Parathyroid adenoma (tissue), 2 donors: ENCODE measurements at regions not wholly inside any gene's neighbourhood (a gene's known extent, or its start where the extent isn't known, plus 50 kb on each side); places are given as distances from the start of the nearest gene placed in this dataset.

ENCODE experiments used
- H2AFZ ChIP-seq: fragments of 300-600 bp; sonication (generic); one replicate; pipeline ENCODE4 v1.7.0; 2017; ENCODE audit warnings: antibody characterized with exemption, mild to moderate bottlenecking
- H3K27ac ChIP-seq: fragments of 300-600 bp; sonication (generic); one replicate; pipeline ENCODE4 v1.7.0; 2017
- H3K27me3 ChIP-seq: fragments of 300-600 bp; sonication (generic); one replicate; pipeline ENCODE4 v1.7.0; 2017; ENCODE audit warnings: low read length; ENCODE audit not compliant: control insufficient read depth, insufficient read depth
- H3K36me3 ChIP-seq: fragments of 300-600 bp; sonication (generic); one replicate; pipeline ENCODE4 v1.7.0; 2017; ENCODE audit warnings: low read length; ENCODE audit not compliant: control insufficient read depth, insufficient read depth
- H3K4me1 ChIP-seq: fragments of 300-600 bp; sonication (generic); one replicate; pipeline ENCODE4 v1.7.0; 2017; ENCODE audit warnings: control low read depth
- H3K4me2 ChIP-seq: fragments of 300-600 bp; sonication (generic); one replicate; pipeline ENCODE4 v1.7.0; 2017; ENCODE audit warnings: low read length
- H3K4me3 ChIP-seq: fragments of 300-600 bp; sonication (generic); one replicate; pipeline ENCODE4 v1.7.0; 2017; ENCODE audit warnings: low read depth, low read length
- H3K79me2 ChIP-seq: fragments of 300-600 bp; sonication (generic); one replicate; pipeline ENCODE4 v1.7.0; 2017; ENCODE audit warnings: control low read depth
- H3K9ac ChIP-seq: fragments of 300-600 bp; sonication (generic); one replicate; pipeline ENCODE4 v1.7.0; 2017; ENCODE audit warnings: mild to moderate bottlenecking
- H3K9me3 ChIP-seq: fragments of 300-600 bp; sonication (generic); one replicate; pipeline ENCODE4 v1.7.0; 2017; ENCODE audit warnings: low read length; ENCODE audit not compliant: control insufficient read depth
- TF ChIP-seq, protein P1 (sequence below): fragments of 300-600 bp; sonication (generic); IDR thresholded peaks from one replicate; pipeline ENCODE4 v1.7.0; 2017; ENCODE audit warnings: antibody characterized with exemption, mild to moderate bottlenecking
- donor health status: primary hyperparathyroidism.

DNA sequence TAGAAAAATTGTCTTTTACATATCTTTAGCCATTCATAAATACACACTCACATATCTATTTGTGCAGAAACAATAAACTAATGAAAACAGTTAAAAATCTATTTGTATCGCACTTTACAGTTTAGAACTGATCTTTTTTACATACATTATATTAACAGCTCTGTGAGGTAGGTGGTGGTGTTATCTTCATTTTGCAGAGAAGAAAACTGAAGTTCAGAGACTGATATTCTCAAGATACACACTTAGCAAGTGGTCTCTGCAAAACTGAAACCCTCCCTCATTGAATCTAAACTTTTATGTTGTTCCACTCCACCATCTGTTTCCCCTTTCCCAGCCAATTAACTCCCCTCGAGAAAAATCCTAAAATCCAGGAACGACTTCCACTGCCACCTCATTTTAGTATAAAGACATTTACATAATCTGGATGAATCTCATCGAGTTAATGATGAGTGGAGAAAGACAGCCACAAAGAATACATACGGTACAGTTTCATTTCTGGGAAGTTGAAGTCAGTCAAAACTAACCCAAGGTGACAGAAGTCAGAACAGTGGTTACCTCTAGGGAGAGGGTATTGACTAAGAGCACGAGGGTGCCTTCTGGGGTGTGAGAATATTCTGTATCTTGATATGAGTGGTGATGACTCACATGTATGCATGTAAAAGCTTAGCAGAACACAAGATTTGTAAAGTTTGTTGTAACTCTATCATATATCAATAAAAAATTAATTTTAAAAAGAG, 524.2 kb upstream of the TCF4 start:
- Histone ChIP-seq H3K4me2 (no peak overlapping the region), H3K27me3 (no peaks in the 10 kb centered on the region), H3K4me3 (no peak overlapping the region), H3K9me3 (no peaks in the 10 kb centered on the region), H3K27ac (no peak overlapping the region), H3K79me2 (no peaks in the 10 kb centered on the region), H3K36me3 (no peaks in the 10 kb centered on the region), H2AFZ (no peak overlapping the region), H3K4me1 (no peaks in the 10 kb centered on the region), H3K9ac (no peak overlapping the region)
- TF ChIP-seq, protein P1, sequence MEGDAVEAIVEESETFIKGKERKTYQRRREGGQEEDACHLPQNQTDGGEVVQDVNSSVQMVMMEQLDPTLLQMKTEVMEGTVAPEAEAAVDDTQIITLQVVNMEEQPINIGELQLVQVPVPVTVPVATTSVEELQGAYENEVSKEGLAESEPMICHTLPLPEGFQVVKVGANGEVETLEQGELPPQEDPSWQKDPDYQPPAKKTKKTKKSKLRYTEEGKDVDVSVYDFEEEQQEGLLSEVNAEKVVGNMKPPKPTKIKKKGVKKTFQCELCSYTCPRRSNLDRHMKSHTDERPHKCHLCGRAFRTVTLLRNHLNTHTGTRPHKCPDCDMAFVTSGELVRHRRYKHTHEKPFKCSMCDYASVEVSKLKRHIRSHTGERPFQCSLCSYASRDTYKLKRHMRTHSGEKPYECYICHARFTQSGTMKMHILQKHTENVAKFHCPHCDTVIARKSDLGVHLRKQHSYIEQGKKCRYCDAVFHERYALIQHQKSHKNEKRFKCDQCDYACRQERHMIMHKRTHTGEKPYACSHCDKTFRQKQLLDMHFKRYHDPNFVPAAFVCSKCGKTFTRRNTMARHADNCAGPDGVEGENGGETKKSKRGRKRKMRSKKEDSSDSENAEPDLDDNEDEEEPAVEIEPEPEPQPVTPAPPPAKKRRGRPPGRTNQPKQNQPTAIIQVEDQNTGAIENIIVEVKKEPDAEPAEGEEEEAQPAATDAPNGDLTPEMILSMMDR: no peak

DNA sequence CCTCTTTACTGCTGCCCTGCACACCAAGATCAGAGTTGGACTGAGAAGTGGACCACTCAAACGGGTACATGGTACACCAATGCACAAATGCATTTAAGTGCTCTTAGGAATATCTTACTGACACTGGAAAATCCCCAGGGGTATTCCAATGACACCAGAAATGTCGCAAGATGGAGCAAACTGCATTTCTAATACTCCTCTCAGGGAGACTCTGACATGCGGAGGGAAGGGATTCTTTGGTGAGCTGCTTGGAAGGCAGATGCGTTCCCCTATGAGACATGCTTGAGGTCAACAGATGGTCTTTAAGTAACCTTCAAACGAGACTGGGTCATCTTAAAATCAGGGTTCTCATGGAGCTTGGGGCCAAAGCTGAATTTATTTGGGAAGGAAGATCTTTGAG, 521.8 kb upstream of the TCF4 start:
- Histone ChIP-seq H3K9ac (no peak overlapping the region), H3K36me3 (no peaks in the 10 kb centered on the region), H3K9me3 (no peaks in the 10 kb centered on the region), H2AFZ (no peak overlapping the region), H3K4me3 (no peak overlapping the region), H3K27ac (no peak overlapping the region), H3K4me1 (no peaks in the 10 kb centered on the region), H3K27me3 (no peaks in the 10 kb centered on the region), H3K79me2 (no peaks in the 10 kb centered on the region), H3K4me2 (no peak overlapping the region)
- TF ChIP-seq, protein P1: no peak

DNA sequence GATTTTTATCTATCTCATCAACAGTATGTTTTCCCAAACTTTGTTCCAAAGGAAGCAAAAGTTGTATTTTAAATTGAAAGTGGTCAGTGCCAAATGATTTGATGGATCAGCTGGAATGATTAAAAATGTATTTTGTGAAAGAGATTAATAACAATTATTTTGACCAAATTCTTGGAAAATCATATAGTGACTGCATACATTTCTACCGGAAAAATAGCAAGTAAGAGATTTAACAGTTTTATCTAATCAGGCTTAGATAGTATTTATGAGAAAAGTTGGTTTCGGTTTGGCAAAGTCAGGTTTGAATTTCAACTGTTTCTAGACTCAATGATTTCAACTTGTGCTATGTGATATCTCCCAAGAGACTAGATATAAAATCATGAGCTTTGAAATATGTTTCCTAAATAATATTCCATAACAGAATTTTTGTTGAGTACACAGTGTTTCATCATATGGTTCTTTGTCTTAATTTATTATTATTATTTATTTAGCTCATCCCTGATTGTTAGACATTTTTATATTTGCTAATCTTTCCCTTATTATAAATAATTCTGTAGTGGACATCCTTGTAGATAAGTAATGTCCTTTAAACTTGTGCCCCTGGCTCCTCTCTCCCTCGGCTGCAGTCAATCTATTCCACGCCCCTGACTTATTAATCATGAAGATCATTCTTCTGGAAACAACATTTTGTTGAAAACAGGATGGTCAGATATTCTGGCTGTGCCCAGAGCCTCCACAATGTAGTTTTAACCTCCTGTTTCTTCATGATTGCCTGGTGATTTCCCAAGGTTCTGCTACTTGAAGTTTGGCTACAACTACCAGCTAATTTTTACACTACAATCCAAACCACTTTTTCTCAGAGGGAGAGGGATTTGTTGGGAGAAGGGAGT, 520.7 kb upstream of the TCF4 start:
- no peaks in the 10 kb centered on the region for H3K27me3 ChIP-seq
- TF ChIP-seq, protein P1: no peak
- H2AFZ ChIP-seq: no peak overlapping the region
- H3K4me2 ChIP-seq: no peak overlapping the region
- H3K4me3 ChIP-seq: no peak overlapping the region
- H3K4me1 ChIP-seq: no peaks in the 10 kb centered on the region
- H3K36me3 ChIP-seq: no peaks in the 10 kb centered on the region
- H3K79me2 ChIP-seq: no peaks in the 10 kb centered on the region
- no peak overlapping the region for H3K9ac ChIP-seq
- H3K9me3 ChIP-seq: no peaks in the 10 kb centered on the region
- no peak overlapping the region for H3K27ac ChIP-seq

DNA sequence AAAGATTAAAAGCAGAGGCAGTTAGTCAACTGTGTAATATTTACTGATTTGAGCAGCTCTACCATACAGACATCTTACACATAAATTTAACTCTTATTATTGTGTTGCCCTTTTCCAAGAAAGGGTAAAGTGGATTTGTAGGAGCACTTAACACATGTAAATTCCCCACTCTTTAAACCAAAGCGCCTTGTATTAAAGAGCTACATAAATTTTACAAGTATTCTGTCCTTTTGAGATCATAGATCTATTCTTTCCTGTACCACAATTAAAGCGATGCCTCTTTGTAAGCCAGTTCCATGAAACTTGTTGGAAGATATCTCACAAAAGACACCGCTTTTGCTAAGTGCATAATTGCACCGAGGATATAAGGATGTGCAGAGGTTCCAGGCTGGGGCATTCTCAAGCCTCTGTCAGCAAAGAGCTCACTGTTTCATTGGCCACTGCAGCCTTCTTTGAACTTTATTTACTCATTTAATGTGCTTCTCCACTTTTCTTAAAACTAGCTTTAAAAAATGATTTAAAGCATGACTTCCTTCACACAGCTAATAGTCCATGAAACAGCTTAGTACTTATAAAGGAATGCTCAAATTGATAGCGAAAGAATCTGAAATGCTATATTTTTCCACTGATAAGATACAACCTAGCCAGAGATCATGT, 520.0 kb upstream of the TCF4 start:
- Histone ChIP-seq H3K36me3 (no peaks in the 10 kb centered on the region), H3K9me3 (no peaks in the 10 kb centered on the region), H3K27ac (no peak overlapping the region), H3K4me2 (no peak overlapping the region), H2AFZ (no peak overlapping the region), H3K9ac (no peak overlapping the region), H3K79me2 (no peaks in the 10 kb centered on the region), H3K4me1 (no peaks in the 10 kb centered on the region), H3K4me3 (no peak overlapping the region), H3K27me3 (no peaks in the 10 kb centered on the region)
- TF ChIP-seq, protein P1: no peak
